Natural killer cell (primary cell): ENCODE measurements at regions not wholly inside any gene's neighbourhood (a gene's known extent, or its start where the extent isn't known, plus 50 kb on each side); places are given as distances from the start of the nearest gene placed in this dataset.
"Not testable (repeated sequence)": the region's sequence is repeated elsewhere in the genome, so short reads cannot be mapped to it uniquely, and the experiment has no call there.

Experiments
- ATAC-seq, 3 donors: fragments of 150-1000 bp in 2 of 3; fragments of 200-7000 bp in 1 of 3; cut with Tn5 transposase; 1 replicate in 1 of 3; 2 replicates in 2 of 3; pipeline ENCODE4 v1.10.0; 2021; ENCODE audit warnings: mild to moderate bottlenecking in 2 of 3, moderate library complexity in 2 of 3
- DNase-seq, 2 donors: peaks; one replicate each; pipeline versions ENCODE4 v3.0.0 to v3.0.0-alpha.2; 2013 to 2021; ENCODE audit warnings: mixed read lengths in 1 of 2
- H3K27ac ChIP-seq: one replicate; pipeline ENCODE4 v1.5.1; 2013; ENCODE audit warnings: mild to moderate bottlenecking, low read length
- H3K27me3 ChIP-seq: one replicate; pipeline ENCODE4 v1.6.1; 2013; ENCODE audit warnings: low read length; ENCODE audit not compliant: control insufficient read depth, insufficient read depth
- H3K36me3 ChIP-seq: one replicate; pipeline ENCODE4 v1.6.1; 2013; ENCODE audit warnings: low read length; ENCODE audit not compliant: control insufficient read depth, insufficient read depth
- H3K4me1 ChIP-seq: one replicate; pipeline ENCODE4 v1.6.1; 2013; ENCODE audit warnings: low read length; ENCODE audit not compliant: control insufficient read depth, insufficient read depth
- H3K4me3 ChIP-seq: one replicate; pipeline ENCODE4 v1.5.1; 2013; ENCODE audit warnings: low read length
- H3K9me3 ChIP-seq: one replicate; pipeline ENCODE4 v1.6.1; 2013; ENCODE audit warnings: low read length; ENCODE audit not compliant: control insufficient read depth, insufficient read depth
- H3K27ac Mint-ChIP-seq, 2 donors: one replicate each; pipeline ENCODE4 v1.8.0; 2022; ENCODE audit warnings: mild to moderate bottlenecking in 2 of 2, mixed read lengths in 2 of 2, moderate library complexity in 1 of 2
- H3K27me3 Mint-ChIP-seq, 2 donors: one replicate each; pipeline ENCODE4 v1.8.0; 2022; ENCODE audit warnings: low read depth in 2 of 2, mixed read lengths in 2 of 2
- H3K36me3 Mint-ChIP-seq: one replicate; pipeline ENCODE4 v1.8.0; 2022; ENCODE audit warnings: mixed read lengths
- H3K4me1 Mint-ChIP-seq, 2 donors: one replicate each; pipeline ENCODE4 v1.8.0; 2022; ENCODE audit warnings: mixed read lengths in 2 of 2
- H3K4me3 Mint-ChIP-seq: one replicate; pipeline ENCODE4 v1.8.0; 2022; ENCODE audit warnings: mild to moderate bottlenecking, moderate library complexity, mixed read lengths
- H3K9me3 Mint-ChIP-seq, 2 donors: one replicate each; pipeline ENCODE4 v1.8.0; 2022; ENCODE audit warnings: mixed read lengths in 2 of 2
- CTCF ChIP-seq: fragments of 200-600 bp; IDR thresholded peaks from one replicate; pipeline ENCODE4 v1.8.0; 2022; ENCODE audit warnings: antibody characterized with exemption
- WGBS: methylation state at CpG from one replicate; pipeline ENCODE4 v1.1.7; 2013; ENCODE audit warnings: missing lambda C conversion rate; ENCODE audit not compliant: insufficient coverage; 5-methylcytosine and 5-hydroxymethylcytosine counted together
- intact Hi-C: fragments of 100-400 bp; cut with micrococcal nuclease; formaldehyde crosslinking; loops from one replicate; pipeline ENCODE4 v1.14.2; 2022

- no peak for DNase-seq
- peaks cover 8 to 18% of the 10 kb centered on the region in 2 donors for H3K9me3 Mint-ChIP-seq
- H3K27ac Mint-ChIP-seq, result no peak overlapping the region
- WGBS, result no CpG with 5 or more reads among the region's 1 CpG
- H3K36me3 Mint-ChIP-seq, result peaks cover 8% of the 10 kb centered on the region
- peaks cover 6% of the 10 kb centered on the region for H3K9me3 ChIP-seq
- H3K4me1 ChIP-seq, result no peaks in the 10 kb centered on the region
- H3K27me3 Mint-ChIP-seq, result no peaks in the 10 kb centered on the region
- no peak overlapping the region for H3K4me3 Mint-ChIP-seq
- no peak overlapping the region for H3K27ac ChIP-seq
- no peak for ATAC-seq
- intact Hi-C loops, result no loop called here
- TF ChIP-seq CTCF, result no peak
- H3K36me3 ChIP-seq, result no peaks in the 10 kb centered on the region
- no peaks in the 10 kb centered on the region for H3K4me1 Mint-ChIP-seq
- H3K4me3 ChIP-seq, result no peak overlapping the region
- no peaks in the 10 kb centered on the region for H3K27me3 ChIP-seq
Observed at GRCh38 chr4:179372242-179372641, 1930.0 kb upstream of the AGA start.

- ATAC-seq (no peak), DNase-seq (no peak)
- Mint-ChIP-seq H3K9me3 (peaks cover 8 to 18% of the 10 kb centered on the region in 2 donors), H3K4me1 (no peaks in the 10 kb centered on the region), H3K4me3 (no peak overlapping the region), H3K27ac (no peak overlapping the region), H3K27me3 (no peaks in the 10 kb centered on the region), H3K36me3 (peaks cover 8% of the 10 kb centered on the region)
- intact Hi-C loops, result no loop called here
- no peak for TF ChIP-seq CTCF
- H3K4me3 ChIP-seq, result no peak overlapping the region
- H3K27me3 ChIP-seq, result no peaks in the 10 kb centered on the region
- H3K9me3 ChIP-seq, result peaks cover 6% of the 10 kb centered on the region
- H3K4me1 ChIP-seq, result no peaks in the 10 kb centered on the region
- no peaks in the 10 kb centered on the region for H3K36me3 ChIP-seq
- H3K27ac ChIP-seq, result no peak overlapping the region
Observed at GRCh38 chr4:179372746-179373145, 1930.5 kb upstream of the AGA start.

GRCh38 chr4:179378847-179379246, 1936.6 kb upstream of the AGA start:
- H3K27ac ChIP-seq, H3K4me1 Mint-ChIP-seq, intact Hi-C loops, ATAC-seq, H3K27me3 Mint-ChIP-seq, DNase-seq, H3K36me3 ChIP-seq, H3K4me3 Mint-ChIP-seq, H3K27ac Mint-ChIP-seq, H3K4me3 ChIP-seq, H3K27me3 ChIP-seq, H3K36me3 Mint-ChIP-seq, H3K4me1 ChIP-seq, H3K9me3 ChIP-seq: not testable (repeated sequence)
- H3K9me3 Mint-ChIP-seq, result peaks cover 13 to 19% of the 10 kb centered on the region in 2 donors
- WGBS, result 92% methylated on average over 3 of the region's 3 CpGs

- H3K9me3 Mint-ChIP-seq, result peaks cover 21 to 23% of the 10 kb centered on the region in 2 donors
- H3K4me3 ChIP-seq, result no peak overlapping the region
- DNase-seq (no peak), ATAC-seq (no peak)
- no peaks in the 10 kb centered on the region for H3K4me1 Mint-ChIP-seq
- no peaks in the 10 kb centered on the region for H3K36me3 ChIP-seq
- TF ChIP-seq CTCF, result no peak
- peaks cover 10% of the 10 kb centered on the region for H3K36me3 Mint-ChIP-seq
- 91% methylated on average over 3 of the region's 4 CpGs for WGBS
- H3K27me3 Mint-ChIP-seq, result no peaks in the 10 kb centered on the region
- no peaks in the 10 kb centered on the region for H3K27me3 ChIP-seq
- no peaks in the 10 kb centered on the region for H3K9me3 ChIP-seq
- intact Hi-C loops, result no loop called here
- no peaks in the 10 kb centered on the region for H3K4me1 ChIP-seq
- H3K27ac Mint-ChIP-seq, result no peak overlapping the region
- H3K4me3 Mint-ChIP-seq, result no peak overlapping the region
- H3K27ac ChIP-seq, result no peak overlapping the region
Observed at GRCh38 chr4:179392787-179393186, 1950.5 kb upstream of the AGA start.
